Limb (tissue), 2 donors: ENCODE measurements at regions not wholly inside any gene's neighbourhood (a gene's known extent, or its start where the extent isn't known, plus 50 kb on each side); places are given as distances from the start of the nearest gene placed in this dataset.
"Not testable (repeated sequence)": the region's sequence is repeated elsewhere in the genome, so short reads cannot be mapped to it uniquely, and the experiment has no call there.

Experiments used
- DNase-seq, 2 donors: peaks; one replicate each; pipeline ENCODE4 v3.0.0-alpha.2; 2016; ENCODE audit errors: extremely low spot score in 2 of 2

- no peak for DNase-seq
These were observed 87.2 kb upstream of the KRAS start for GRCh38 chr12:25337916-25338315.

GRCh38 chr12:25332143-25332542 lies 81.4 kb upstream of the KRAS start:
- no peak for DNase-seq

- DNase-seq = no peak
These were observed 77.5 kb upstream of the KRAS start for GRCh38 chr12:25328072-25328712.

GRCh38 chr12:25327321-25327720 lies 76.6 kb upstream of the KRAS start:
- no peak for DNase-seq

- no peak for DNase-seq
These were observed 75.6 kb upstream of the KRAS start for GRCh38 chr12:25326326-25326725.

- no peak for DNase-seq
These were observed 74.1 kb upstream of the KRAS start for GRCh38 chr12:25324861-25325260.

GRCh38 chr12:25323581-25323982 lies 72.9 kb upstream of the KRAS start:
- DNase-seq = no peak

GRCh38 chr12:25322918-25323531 lies 72.3 kb upstream of the KRAS start:
- DNase-seq = peak in 1 of 2 donors; percentile 26

GRCh38 chr12:25322351-25322750 lies 71.6 kb upstream of the KRAS start:
- no peak for DNase-seq

- no peak for DNase-seq
These were observed 71.0 kb upstream of the KRAS start for GRCh38 chr12:25321772-25322171.

GRCh38 chr12:25320123-25321006 lies 69.6 kb upstream of the KRAS start:
- DNase-seq = no peak

GRCh38 chr12:25319233-25319984 lies 68.7 kb upstream of the KRAS start:
- no peak for DNase-seq

GRCh38 chr12:25317553-25317952 lies 66.8 kb upstream of the KRAS start:
- DNase-seq = no peak

GRCh38 chr12:25315388-25315787 lies 64.7 kb upstream of the KRAS start:
- no peak for DNase-seq

- not testable (repeated sequence) for DNase-seq
These were observed 62.7 kb upstream of the KRAS start for GRCh38 chr12:25313266-25313990.

GRCh38 chr12:25311506-25311905 lies 60.8 kb upstream of the KRAS start:
- no peak for DNase-seq

- not testable (repeated sequence) for DNase-seq
These were observed 59.3 kb upstream of the KRAS start for GRCh38 chr12:25310071-25310470.

- no peak for DNase-seq
These were observed 58.0 kb upstream of the KRAS start for GRCh38 chr12:25308756-25309155.

- DNase-seq = no peak
These were observed 57.1 kb upstream of the KRAS start for GRCh38 chr12:25307818-25308217.

- DNase-seq = no peak
These were observed 51.1 kb upstream of the KRAS start for GRCh38 chr12:25301798-25302197.
